T-helper 2 cell (primary cell): ENCODE measurements at regions not wholly inside any gene's neighbourhood (a gene's known extent, or its start where the extent isn't known, plus 50 kb on each side); places are given as distances from the start of the nearest gene placed in this dataset.

Experiments used
- DNase-seq, 5 experiments: peaks; one replicate each; pipeline versions ENCODE4 v3.0.0 to v3.0.0-alpha.2; 2012 to 2022

DNA sequence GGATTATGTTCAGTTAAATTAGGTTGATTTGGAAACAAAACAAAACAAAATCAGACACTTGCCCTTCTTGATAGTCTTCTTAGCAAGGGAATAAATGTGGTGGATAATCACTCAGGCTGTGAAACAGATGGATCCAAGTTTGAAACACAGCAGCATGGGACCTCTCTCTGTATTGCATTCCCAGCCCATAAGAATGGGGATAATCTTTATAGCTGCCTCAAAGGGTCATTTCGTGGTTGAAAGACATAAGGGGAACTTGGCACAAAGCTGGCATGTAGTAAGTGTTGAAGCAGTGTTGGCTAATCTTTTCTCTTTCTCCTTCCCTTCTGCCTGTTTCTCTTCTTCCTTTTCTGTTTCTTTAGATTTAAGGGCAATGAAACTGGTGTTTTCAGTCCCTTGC, 333.9 kb upstream of the TLE4 start:
- no peak for DNase-seq

DNA sequence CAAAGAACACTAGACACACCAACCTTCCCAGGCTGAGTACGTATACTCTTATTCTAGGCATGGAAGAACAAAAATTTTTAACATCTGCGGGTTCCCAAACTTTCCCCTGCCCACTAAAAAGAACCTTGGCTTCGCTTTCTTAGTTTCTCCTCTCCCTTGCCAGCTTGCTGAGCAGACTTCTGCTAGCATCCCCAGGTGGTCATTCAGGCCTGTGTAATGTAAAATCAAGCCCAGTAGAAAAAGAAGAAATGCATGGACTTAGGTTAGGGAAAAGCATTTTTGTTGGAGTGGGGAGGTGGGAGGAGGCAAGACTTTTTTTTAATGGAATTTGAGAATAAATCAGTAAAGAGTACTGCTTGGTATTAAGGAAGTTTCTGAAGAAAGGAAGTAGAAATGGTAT, 331.0 kb upstream of the TLE4 start:
- no peak for DNase-seq

GRCh38 chr9:79242489-79242888, 329.3 kb upstream of the TLE4 start:
- DNase-seq: no peak

DNA sequence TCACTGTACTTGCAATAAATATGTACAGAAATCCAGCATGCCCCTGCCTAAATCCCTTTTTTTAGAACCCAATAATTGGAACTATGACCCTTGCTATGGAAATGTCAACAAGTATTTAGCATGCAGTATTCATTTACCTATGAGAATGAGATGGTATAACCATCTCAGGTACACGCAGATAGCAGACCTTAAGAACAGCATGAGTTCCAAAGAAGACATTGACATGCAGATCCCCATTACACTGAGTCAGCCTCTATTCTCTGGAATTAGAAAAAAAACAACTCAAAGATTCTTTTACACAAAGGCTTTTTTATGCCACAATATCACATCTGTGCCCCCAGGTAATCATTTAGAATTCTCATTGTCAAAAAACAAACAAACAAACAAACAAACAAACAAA, 325.6 kb upstream of the TLE4 start:
- no peak for DNase-seq

DNA sequence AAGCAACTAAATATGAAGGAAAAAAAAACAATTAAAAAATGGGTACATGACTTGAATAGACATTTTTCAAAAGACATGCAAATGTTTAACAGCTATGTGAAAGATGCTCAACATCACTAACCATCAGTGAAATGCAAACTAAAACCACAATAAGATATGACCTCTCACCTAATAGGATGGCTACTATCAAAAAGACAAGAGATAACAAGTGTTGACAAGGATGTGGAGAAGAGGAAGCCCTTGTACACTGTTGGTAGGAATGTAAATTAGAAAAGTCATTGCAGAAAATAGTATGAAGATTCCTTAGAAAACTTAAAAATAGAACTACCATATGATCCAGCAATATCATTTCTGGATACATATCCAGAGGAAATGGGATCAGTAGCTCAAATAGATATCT, 324.7 kb upstream of the TLE4 start:
- no peak for DNase-seq

GRCh38 chr9:79250806-79251205, 321.0 kb upstream of the TLE4 start:
- no peak for DNase-seq

DNA sequence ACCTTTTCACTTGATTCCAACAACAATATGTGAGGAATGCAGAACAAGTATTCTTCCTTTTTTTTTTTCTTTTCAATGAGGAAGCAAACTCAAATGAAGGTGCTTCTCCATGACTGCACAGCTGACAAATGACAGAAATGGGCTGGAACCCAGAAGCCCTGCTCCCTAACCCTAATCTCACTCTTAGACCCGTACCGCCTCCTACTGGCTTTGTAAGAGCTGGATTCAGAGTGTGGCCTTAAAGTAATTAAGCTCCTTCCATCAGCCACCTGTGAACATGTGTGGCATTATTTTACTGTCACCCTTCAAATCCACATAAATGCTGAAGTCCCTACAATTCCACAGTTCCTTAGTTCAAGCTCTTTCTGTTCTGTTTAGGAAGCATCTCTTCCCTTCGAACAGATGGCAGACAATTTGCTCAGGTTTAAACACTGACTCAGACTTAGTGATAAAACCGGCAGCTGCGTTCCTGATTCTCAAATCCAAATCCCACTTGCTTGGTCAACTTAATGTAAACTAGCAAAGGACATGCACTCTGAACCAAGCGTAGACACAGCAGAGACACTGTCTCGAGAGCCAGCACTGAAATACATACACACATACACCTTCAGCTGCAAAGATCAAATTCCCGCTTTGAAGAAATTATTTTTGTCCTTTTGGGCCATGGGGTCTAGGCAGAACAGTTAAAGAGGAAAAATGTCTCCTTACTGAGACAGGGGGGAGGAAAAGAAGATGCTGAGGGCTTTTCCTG, 316.7 kb upstream of the TLE4 start:
- DNase-seq: no peak

- no peak for DNase-seq
These were observed 316.0 kb upstream of the TLE4 start for GRCh38 chr9:79255651-79256260.

GRCh38 chr9:79256691-79257213, 315.0 kb upstream of the TLE4 start:
- no peak for DNase-seq

- DNase-seq: no peak
These were observed 314.5 kb upstream of the TLE4 start for GRCh38 chr9:79257228-79257781.

- DNase-seq: no peak
These were observed 313.9 kb upstream of the TLE4 start for GRCh38 chr9:79257790-79258351.

- DNase-seq: no peak
These were observed 311.9 kb upstream of the TLE4 start for GRCh38 chr9:79259858-79260257.

DNA sequence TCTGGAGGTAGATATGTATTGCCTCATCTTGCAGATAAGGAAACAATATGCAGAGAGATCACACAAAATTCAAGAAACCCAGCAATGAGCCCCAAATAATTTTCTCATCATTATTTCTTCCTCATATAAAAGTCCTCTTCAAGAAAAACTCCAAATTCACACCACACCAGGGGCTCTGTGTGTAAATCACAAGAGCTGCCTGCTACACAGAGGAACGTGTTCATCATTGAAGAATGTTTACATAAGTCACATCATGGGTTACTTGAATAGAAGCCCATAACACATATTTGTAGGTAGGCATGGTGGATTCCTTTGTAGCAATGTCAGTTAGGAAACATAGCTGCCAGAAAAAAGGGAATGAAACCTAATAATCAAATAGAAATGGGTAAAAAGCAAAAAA, 308.1 kb upstream of the TLE4 start:
- DNase-seq: no peak

DNA sequence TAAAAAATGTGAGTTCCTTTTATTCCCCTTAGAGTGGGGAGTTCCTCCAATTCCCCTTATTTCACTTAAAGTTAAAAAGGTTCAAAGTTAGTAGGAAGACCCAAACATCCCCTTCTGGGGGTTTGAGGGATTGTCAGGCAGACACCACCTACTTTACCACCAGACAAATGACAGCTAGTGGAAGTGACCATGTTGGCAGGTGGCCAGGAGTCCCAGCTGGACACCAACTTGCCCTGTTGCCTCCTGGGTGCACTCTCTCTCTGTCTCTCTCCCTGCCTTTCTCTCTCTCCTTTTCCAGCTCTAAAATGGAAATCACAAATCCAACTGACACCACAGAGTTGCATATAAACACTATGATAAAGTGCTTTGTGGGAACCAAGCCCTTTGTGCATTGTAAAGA, 307.7 kb upstream of the TLE4 start:
- DNase-seq: no peak

GRCh38 chr9:79264511-79265355, 307.0 kb upstream of the TLE4 start:
- no peak for DNase-seq

DNA sequence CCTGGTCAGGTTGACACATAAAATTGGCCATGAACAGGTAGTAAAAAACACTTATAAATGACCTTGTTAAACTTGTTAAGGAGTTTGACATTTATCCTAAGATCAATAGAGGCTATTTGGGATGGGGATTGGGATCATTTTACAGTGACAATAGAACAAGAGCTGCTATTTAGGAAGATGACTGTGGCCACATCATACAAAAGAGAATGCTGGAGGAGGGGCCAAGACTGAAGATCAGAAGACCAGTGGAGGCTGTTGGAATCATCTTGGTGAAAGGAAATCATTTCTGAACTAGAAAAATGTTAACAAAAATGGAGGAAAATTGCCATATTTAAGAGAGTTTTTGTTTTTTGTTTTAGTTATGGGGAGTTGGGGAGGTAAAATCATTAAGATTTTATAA, 304.8 kb upstream of the TLE4 start:
- no peak for DNase-seq

GRCh38 chr9:79268806-79269205, 303.0 kb upstream of the TLE4 start:
- no peak for DNase-seq

DNA sequence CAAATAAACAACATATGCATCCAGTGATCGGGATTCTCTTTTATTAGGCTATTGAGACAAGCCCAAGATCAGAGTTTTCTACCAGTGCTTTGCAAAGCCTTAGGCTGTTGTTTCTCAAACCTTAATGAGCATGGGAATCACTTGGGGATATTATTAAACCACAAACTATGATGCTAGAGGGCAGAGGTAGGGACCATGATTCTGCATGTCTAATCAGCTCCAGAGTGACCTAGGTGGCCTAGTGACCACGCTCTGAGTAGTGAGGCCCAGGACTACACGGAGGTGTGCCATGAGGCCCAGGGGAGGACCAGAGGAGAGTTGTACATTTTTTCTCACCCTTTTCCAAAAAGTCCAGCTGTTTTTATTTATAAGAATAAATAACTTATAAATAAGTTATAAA, 298.5 kb upstream of the TLE4 start:
- no peak for DNase-seq

DNA sequence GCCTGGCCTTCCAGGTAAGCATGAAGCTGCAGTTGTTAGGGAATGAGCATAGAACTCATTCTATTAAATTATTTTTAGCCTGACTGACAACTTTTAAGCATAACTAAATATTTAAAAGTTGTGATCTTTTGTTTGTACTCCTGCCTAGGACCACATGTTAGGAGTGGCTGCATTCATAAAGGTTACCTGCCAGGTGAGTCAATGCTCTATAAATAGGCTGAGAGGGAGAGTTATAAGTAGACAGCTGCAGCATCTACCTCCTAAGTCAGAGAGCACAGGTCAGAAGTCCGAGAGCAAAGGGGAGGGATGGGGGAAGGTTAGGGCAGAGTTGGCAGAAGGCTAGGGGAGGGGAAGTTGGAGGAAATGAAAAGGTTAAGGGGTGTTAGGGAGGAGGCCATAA, 292.4 kb upstream of the TLE4 start:
- DNase-seq: no peak

- DNase-seq: no peak
These were observed 291.1 kb upstream of the TLE4 start for GRCh38 chr9:79280691-79281090.

- no peak for DNase-seq
These were observed 287.7 kb upstream of the TLE4 start for GRCh38 chr9:79284081-79284480.

DNA sequence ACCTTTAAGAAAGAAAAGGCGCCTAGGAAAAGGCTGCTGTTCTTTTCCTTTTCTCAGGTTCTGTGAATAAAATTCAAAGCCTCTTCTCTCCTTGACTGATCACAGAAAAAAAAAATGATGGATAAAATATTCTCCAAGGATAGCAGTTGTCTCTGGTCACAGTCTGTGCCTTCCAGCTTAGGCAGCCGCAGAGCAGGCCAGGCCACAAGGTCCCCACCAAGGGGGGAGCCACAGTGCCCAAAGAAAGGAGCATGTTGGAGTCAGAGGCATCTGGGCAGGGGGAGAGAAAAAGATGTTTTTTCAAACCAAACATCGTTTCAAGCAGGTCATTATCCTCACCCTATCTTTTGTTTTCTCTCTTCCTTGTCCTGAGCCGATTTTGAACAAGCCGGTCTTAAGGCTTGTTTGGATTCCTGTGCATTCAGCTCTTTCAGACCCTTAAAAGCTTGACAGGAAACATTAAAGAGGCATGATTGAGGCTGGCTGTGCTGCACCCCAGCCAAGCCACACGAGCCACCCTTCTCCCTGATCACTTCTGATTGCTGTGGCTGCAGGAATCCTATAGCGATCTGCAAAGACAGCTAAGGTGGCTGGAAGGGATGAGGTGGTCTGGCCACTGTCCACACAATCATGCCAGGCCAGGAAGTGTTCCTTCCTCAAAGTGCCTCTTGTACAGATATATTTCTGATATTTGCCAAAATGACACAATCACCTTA, 284.6 kb upstream of the TLE4 start:
- no peak for DNase-seq
